Breast epithelium (tissue), 3 donors: ENCODE measurements at regions not wholly inside any gene's neighbourhood (a gene's known extent, or its start where the extent isn't known, plus 50 kb on each side); places are given as distances from the start of the nearest gene placed in this dataset.
"Not testable (repeated sequence)": the region's sequence is repeated elsewhere in the genome, so short reads cannot be mapped to it uniquely, and the experiment has no call there.

Experiments
- CTCF ChIP-seq, 3 donors: fragments of 450-650 bp; IDR thresholded peaks; one replicate each; pipeline ENCODE4 v1.5.1; 2016 to 2017; ENCODE audit warnings: antibody characterized with exemption in 3 of 3, mild to moderate bottlenecking in 3 of 3, moderate library complexity in 3 of 3
- POLR2AphosphoS5 ChIP-seq, 3 donors: sonication (generic); formaldehyde crosslinking; IDR thresholded peaks; one replicate each; pipeline ENCODE4 v1.6.1; 2017; ENCODE audit warnings: antibody characterized with exemption in 3 of 3

GRCh38 chr6:27585316-27585715, 112.4 kb upstream of the ZNF184 start:
- not testable (repeated sequence) for TF ChIP-seq POLR2AphosphoS5, CTCF (IDR thresholded peaks at IDR 0.05)
